ENCODE measurements at regions not wholly inside any gene's neighbourhood (a gene's known extent, or its start where the extent isn't known, plus 50 kb on each side); places are given as distances from the start of the nearest gene placed in this dataset.

GRCh38 chr7:68272507-68272906 lies 1275.9 kb downstream of the TYW1 start:
- TF ChIP-seq, protein P1, sequence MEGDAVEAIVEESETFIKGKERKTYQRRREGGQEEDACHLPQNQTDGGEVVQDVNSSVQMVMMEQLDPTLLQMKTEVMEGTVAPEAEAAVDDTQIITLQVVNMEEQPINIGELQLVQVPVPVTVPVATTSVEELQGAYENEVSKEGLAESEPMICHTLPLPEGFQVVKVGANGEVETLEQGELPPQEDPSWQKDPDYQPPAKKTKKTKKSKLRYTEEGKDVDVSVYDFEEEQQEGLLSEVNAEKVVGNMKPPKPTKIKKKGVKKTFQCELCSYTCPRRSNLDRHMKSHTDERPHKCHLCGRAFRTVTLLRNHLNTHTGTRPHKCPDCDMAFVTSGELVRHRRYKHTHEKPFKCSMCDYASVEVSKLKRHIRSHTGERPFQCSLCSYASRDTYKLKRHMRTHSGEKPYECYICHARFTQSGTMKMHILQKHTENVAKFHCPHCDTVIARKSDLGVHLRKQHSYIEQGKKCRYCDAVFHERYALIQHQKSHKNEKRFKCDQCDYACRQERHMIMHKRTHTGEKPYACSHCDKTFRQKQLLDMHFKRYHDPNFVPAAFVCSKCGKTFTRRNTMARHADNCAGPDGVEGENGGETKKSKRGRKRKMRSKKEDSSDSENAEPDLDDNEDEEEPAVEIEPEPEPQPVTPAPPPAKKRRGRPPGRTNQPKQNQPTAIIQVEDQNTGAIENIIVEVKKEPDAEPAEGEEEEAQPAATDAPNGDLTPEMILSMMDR (IDR thresholded peaks at IDR 0.05) = no peak
- no peak for TF ChIP-seq POLR2A (IDR thresholded peaks at IDR 0.05)
